Large intestine (tissue), 3 donors: ENCODE measurements at regions not wholly inside any gene's neighbourhood (a gene's known extent, or its start where the extent isn't known, plus 50 kb on each side); places are given as distances from the start of the nearest gene placed in this dataset.
"Not testable (repeated sequence)": the region's sequence is repeated elsewhere in the genome, so short reads cannot be mapped to it uniquely, and the experiment has no call there.

Experiments
- DNase-seq, 2 donors: peaks; one replicate each; pipeline versions ENCODE4 v3.0.0 to v3.0.0-alpha.2; 2013
- H3K27ac ChIP-seq: one replicate; pipeline ENCODE4 v1.5.1; 2013; ENCODE audit warnings: low read length
- H3K27me3 ChIP-seq: 2 replicates; pipeline ENCODE4 v1.6.1; 2013; ENCODE audit warnings: low read length; ENCODE audit not compliant: control insufficient read depth, insufficient read depth
- H3K36me3 ChIP-seq: 2 replicates; pipeline ENCODE4 v1.6.1; 2013; ENCODE audit warnings: low read length; ENCODE audit not compliant: control insufficient read depth, insufficient read depth
- H3K4me1 ChIP-seq: one replicate; pipeline ENCODE4 v1.6.1; 2013; ENCODE audit warnings: low read length; ENCODE audit not compliant: control insufficient read depth, insufficient read depth
- H3K4me3 ChIP-seq: one replicate; pipeline ENCODE4 v1.5.1; 2013; ENCODE audit warnings: low read length
- H3K9me3 ChIP-seq: one replicate; pipeline ENCODE4 v1.6.1; 2013; ENCODE audit warnings: mild to moderate bottlenecking, low read depth, low read length, moderate library complexity; ENCODE audit not compliant: control insufficient read depth
- WGBS: methylation state at CpG from one replicate; pipeline ENCODE4 v1.1.5; 2013; ENCODE audit warnings: low lambda C conversion rate; ENCODE audit not compliant: insufficient coverage; 5-methylcytosine and 5-hydroxymethylcytosine counted together

DNA sequence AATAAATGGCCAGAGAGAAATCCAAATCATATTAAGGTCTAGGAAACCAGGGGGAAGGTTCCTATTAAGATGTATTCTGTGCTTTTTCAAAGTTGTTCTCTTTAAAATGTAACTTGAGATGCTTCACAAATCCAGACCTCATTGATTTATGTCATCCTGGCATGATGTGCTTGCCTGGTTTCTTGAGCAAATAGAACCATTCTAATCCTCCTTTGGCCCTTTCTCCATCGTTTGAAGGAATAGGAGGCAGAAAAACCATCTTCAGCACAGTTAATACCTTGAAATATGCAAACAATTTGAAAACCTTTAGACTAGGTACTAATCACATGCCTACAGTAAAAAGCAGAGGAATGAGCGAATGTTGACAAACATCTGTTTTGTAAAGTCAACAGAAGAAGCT is 202.2 kb upstream of the CXorf66 start:
- Histone ChIP-seq H3K36me3 (no peaks in the 10 kb centered on the region), H3K4me1 (no peaks in the 10 kb centered on the region), H3K9me3 (peaks cover 2% of the 10 kb centered on the region), H3K27ac (no peak overlapping the region), H3K4me3 (no peak overlapping the region), H3K27me3 (no peaks in the 10 kb centered on the region)
- no CpG with 5 or more reads among the region's 2 CpGs for WGBS
- DNase-seq, result no peak

DNA sequence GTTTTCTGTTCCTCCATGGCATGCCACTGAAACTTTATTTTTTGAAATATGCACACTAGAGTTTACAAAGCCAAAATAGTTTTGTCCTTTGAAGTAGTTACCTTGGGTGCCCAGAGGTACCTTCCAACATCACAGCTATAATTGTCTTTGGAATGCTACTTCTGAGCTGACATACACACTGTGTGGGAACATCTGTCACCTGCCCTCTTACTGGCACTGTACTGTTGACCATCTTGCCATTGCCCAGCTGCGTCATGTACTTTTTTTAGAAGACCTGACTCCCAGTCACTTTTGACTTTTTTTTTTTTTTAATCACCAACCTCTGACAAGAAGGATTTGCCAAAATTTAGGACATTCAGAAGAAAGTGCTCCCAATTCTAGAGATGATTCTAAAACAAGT is 200.5 kb upstream of the CXorf66 start:
- H3K9me3 ChIP-seq, result no peaks in the 10 kb centered on the region
- WGBS, result no CpG with 5 or more reads among the region's 1 CpG
- H3K27me3 ChIP-seq, result no peaks in the 10 kb centered on the region
- H3K36me3 ChIP-seq, result no peaks in the 10 kb centered on the region
- H3K4me3 ChIP-seq, result no peak overlapping the region
- no peak overlapping the region for H3K27ac ChIP-seq
- H3K4me1 ChIP-seq, result no peaks in the 10 kb centered on the region
- DNase-seq, result no peak

DNA sequence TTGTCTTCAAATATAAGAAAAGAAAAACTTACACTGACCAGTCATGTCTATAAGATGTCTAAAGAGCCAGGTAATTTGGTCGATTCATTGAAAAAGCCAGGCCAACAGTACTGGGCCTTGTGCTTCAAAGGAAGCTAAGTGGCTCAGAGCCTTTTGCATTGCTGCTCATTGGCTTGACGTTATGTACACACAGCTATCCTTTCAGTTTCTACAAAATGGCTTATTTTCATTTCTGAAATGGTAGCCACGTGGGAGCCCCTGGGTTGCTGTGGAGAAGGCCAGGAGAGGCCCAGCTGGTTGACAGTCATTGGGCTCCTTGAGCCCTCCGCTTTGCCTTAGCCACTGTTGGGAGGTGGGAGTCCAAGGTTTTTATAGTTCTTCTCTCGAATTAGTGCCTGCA is 199.1 kb upstream of the CXorf66 start:
- no peak for DNase-seq
- WGBS, result no CpG with 5 or more reads among the region's 5 CpGs
- no peaks in the 10 kb centered on the region for H3K9me3 ChIP-seq
- H3K4me3 ChIP-seq, result no peak overlapping the region
- H3K27me3 ChIP-seq, result no peaks in the 10 kb centered on the region
- H3K4me1 ChIP-seq, result no peaks in the 10 kb centered on the region
- H3K27ac ChIP-seq, result no peak overlapping the region
- H3K36me3 ChIP-seq, result no peaks in the 10 kb centered on the region

DNA sequence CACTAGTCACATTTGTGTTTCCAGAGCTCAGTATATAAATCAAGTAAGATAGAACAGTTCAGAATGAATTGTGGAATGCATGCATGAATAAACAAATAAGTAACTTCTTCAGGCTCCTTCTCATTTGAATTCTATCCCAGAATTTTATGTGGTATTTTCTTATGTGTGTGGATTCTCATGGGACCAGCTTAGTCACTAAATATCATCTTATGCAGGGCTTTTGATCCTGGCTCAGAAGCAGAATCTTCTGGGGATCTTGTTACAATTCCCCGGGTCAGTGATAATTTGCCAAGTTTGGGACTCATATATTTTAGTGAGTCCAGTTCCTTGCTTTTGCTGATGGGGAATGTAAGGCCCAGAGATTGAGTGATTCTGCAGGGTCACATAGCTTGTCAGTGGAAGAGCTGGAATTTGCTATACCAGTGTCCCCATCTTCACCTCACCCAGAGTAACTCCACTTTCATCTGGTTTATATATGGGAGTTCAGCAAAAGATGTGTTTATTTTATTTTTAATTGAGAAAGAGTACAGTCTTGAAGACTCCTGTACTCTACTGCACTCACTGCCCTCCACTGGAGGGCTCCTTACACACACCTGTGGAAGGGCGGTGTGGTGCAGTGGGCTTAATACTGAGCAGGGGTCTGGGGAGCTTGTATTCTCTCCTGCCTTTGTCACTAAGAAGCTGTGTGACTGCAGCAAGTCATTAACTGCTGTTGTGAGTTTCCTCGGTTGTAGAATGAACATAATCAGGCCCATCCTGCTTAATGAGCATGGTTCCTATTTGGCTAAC is 198.2 kb upstream of the CXorf66 start:
- H3K36me3 ChIP-seq, result no peaks in the 10 kb centered on the region
- H3K4me3 ChIP-seq, result no peak overlapping the region
- no peak overlapping the region for H3K27ac ChIP-seq
- WGBS, result no CpG with 5 or more reads among the region's 3 CpGs
- DNase-seq, result no peak
- no peaks in the 10 kb centered on the region for H3K9me3 ChIP-seq
- no peaks in the 10 kb centered on the region for H3K27me3 ChIP-seq
- no peaks in the 10 kb centered on the region for H3K4me1 ChIP-seq

DNA sequence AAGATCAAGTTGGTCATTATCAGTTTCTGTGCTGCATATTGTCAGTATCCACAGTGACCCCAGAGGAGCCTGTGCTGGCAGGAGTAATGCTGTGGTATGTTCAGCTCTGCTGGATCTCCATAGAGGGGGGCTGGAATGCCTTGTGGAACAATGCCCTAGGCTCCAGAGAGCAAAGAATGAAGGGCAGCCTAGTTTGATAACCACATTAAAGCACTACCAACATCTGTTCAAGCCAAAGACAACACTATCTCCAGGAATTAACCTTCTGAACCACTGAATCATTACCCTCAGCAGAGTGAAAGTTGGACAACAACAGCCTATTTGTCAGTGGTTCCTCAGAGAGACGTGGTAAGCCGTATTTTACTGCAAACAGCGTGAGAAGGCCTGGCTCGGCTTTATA is 192.3 kb upstream of the CXorf66 start:
- DNase-seq, result no peak
- no CpG with 5 or more reads among the region's 4 CpGs for WGBS
- H3K27me3 ChIP-seq, result no peaks in the 10 kb centered on the region

DNA sequence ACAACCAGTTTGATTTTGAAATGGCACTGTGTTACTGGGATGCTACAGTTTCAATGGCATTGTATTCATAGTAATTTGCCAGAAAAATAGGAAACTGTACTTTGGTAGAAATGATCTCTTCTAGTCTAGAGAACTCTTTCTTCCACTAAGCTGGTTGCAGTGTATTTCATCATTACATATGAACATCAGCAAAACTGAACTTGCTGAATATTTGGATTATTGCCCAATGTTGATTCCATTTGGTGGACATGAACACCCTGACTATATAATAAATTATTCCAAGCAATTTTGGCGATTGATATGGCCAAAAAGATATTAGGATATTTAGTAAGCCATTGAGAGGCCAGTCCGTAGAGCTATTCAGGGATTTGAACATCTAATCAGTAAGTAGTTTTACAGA is 191.8 kb upstream of the CXorf66 start:
- Histone ChIP-seq H3K4me1 (no peaks in the 10 kb centered on the region), H3K27ac (no peak overlapping the region), H3K4me3 (no peak overlapping the region), H3K36me3 (no peaks in the 10 kb centered on the region), H3K27me3 (no peaks in the 10 kb centered on the region), H3K9me3 (no peaks in the 10 kb centered on the region)
- DNase-seq, result no peak
- no CpG with 5 or more reads among the region's 2 CpGs for WGBS

More for the DNA sequence above, 192.3 kb upstream of the CXorf66 start:
- H3K36me3 ChIP-seq, result no peaks in the 10 kb centered on the region
- no peaks in the 10 kb centered on the region for H3K4me1 ChIP-seq
- H3K9me3 ChIP-seq, result no peaks in the 10 kb centered on the region
- H3K27ac ChIP-seq, result no peak overlapping the region
- H3K4me3 ChIP-seq, result no peak overlapping the region

DNA sequence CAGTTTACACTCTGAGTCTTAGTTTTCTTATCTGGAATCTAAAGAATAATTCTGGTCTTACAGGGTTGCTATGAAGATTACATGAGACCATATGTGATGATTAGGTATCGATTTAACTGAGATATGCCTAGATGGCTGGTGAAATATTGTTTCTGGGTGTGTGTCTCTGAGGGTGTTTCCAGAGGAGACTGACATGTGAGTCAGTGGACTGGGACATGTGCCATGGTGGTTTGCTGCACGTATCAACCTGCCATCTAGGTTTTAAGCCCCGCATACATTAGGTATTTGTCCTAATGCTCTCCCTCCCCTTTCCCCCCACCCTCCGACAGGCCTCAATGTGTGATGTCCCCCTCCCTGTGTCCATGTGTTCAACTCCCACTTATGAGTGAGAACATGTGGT is 186.0 kb upstream of the CXorf66 start:
- no peak overlapping the region for H3K4me3 ChIP-seq
- WGBS, result no CpG with 5 or more reads among the region's 4 CpGs
- no peak overlapping the region for H3K27ac ChIP-seq
- no peaks in the 10 kb centered on the region for H3K36me3 ChIP-seq
- DNase-seq, result no peak
- H3K4me1 ChIP-seq, result no peaks in the 10 kb centered on the region
- no peaks in the 10 kb centered on the region for H3K27me3 ChIP-seq
- no peaks in the 10 kb centered on the region for H3K9me3 ChIP-seq

DNA sequence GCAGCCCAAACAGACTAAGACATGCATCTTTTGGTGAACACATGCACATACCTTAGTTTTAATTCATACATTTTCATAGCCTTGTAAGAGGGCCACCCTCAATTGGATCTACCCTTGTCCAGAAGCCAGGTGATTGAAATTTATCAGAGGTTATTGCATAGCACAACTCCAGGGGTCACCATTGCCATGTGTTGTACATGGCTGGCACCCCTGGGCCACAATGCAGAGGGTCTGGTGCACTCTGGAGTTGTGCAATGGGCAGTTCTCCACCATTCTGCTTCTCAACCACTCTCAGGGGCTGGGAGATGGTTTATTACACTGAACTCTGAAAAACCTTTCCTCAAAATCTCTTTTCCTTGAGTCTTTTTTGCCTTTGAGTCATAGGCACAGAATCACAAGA is 184.4 kb upstream of the CXorf66 start:
- Histone ChIP-seq H3K9me3 (no peaks in the 10 kb centered on the region), H3K4me1 (no peaks in the 10 kb centered on the region), H3K27me3 (no peaks in the 10 kb centered on the region), H3K4me3 (no peak overlapping the region), H3K27ac (no peak overlapping the region), H3K36me3 (no peaks in the 10 kb centered on the region)
- no peak for DNase-seq

DNA sequence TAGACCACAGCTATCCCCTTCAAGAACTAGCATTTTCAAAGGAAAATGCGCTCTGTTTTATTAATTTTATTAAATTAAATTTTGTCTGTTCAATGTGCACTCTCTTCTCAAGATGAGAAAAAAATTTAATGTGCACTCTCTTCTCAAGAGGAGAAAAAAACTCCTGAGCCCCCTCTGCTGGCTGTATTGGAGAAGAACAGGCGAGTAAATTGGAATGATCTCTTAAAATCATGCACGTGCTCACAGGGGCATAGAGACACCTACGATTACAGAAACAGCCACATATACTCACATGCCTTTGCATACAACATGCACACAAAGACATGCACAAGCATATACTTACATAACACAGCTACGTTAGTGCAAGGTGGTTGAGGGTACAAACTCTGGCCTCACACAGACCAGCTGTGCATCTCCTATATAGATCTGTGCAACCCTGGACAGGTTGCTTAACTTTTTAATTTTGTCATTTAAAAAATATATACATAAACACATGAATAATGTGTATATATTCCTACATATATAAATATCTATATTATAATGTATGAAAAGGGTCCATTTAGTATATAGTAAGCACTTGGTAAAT is 176.2 kb upstream of the CXorf66 start:
- Histone ChIP-seq H3K9me3 (no peaks in the 10 kb centered on the region), H3K27me3 (no peaks in the 10 kb centered on the region), H3K4me1 (no peaks in the 10 kb centered on the region), H3K36me3 (no peaks in the 10 kb centered on the region), H3K27ac (no peak overlapping the region), H3K4me3 (no peak overlapping the region)
- DNase-seq, result peak in 1 of 2 donors; percentile 7
- 0% methylated on average over 1 of the region's 5 CpGs for WGBS

DNA sequence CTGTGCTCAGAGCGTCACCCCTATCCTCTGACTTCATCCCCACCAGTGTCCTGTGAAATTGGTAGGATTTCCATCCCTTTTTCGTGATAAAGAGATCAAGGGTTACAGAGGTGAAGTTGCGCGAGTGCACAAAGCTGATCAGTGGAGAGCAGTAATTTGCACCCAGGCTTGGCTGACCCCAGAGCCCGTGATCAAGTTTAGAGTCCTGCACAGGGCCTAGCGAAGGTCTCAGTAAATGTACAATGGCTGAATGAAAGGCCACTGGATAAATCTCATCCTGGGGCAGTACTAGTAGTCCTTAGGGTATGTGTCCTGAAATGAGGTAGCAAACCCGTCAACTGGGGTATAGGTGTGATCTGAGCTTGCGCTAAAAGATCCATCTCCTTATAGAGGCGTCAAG is 173.2 kb upstream of the CXorf66 start:
- not testable (repeated sequence) for H3K9me3 ChIP-seq, H3K27me3 ChIP-seq, H3K27ac ChIP-seq, H3K4me3 ChIP-seq, H3K36me3 ChIP-seq, DNase-seq, H3K4me1 ChIP-seq
- no CpG with 5 or more reads among the region's 9 CpGs for WGBS

DNA sequence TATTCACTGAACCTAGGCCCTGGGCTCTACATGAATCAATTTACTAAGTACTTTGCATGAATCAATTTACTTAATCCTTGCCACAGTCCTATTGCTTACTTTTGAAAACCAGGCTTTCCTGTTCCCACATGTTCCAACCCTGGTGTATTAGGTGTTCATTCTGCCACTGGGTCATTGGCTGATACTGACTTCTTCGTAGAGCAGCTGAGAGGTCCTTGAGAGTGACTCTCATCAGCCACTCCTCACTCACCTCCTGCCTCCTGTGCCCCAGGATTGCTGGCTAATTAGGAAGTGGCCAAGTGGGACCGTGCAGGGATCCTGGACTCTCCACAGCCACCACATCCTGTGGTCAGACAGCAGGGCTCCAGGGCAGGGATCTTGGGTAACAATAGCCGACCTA is 172.7 kb upstream of the CXorf66 start:
- H3K27ac ChIP-seq, H3K36me3 ChIP-seq, H3K4me3 ChIP-seq, H3K4me1 ChIP-seq, DNase-seq, H3K27me3 ChIP-seq, H3K9me3 ChIP-seq: not testable (repeated sequence)
- no CpG with 5 or more reads among the region's 3 CpGs for WGBS
